NCI-H1092 (cell line): ENCODE measurements at regions not wholly inside any gene's neighbourhood (a gene's known extent, or its start where the extent isn't known, plus 50 kb on each side); places are given as distances from the start of the nearest gene placed in this dataset.
"Not testable (repeated sequence)": the region's sequence is repeated elsewhere in the genome, so short reads cannot be mapped to it uniquely, and the experiment has no call there.

Experiments used
- DNase-seq: peaks from one replicate; lab custom pipeline; 2025; lab: John Stamatoyannopoulos, UW

DNA sequence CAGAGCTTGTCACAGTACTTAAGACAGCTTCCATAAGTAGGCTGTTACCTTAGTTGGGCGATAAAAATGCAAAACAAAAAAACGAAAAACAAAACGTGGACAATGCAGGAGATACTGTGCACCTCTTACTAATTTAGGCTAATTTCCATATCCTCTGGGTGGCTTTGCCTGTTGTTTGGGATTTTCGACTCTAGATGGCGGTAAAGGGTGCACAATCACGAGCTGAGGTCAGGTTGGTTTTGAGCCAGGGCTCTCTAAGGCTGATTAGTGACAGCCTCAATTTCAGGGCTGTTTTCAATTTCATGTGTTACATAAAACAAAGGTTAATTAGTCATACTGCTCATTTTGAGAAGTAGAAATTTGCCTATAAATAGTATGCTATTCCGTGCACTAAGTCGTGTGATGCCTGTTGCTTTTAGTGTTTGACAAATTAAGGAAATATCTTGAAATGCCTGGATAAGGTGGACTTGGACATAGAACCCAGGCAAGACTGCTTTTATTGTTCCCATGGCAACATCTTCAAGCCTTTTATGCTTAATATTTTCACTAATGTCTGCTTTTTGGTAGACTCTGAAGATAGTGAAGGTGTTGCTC, 493.1 kb downstream of the SOCS6 start:
- peak; percentile 78 for DNase-seq

DNA sequence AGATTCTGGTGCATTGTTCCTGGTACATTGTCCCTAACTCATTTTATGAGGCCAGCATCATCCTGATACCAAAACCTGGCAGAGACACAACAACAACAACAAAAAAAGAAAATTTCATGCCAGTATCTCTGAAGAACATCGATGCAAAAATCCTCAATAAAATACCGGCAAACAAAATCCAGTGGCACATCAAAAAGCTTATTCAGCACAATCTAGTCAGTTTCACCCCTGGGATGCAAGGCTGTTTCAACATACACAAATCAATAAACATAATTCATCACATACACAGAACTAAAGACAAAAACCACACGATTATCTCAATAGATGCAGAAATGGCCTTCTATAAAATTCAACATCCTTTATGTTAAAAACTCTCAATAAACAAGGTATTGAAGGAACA, 477.4 kb downstream of the SOCS6 start:
- DNase-seq: not testable (repeated sequence)

- no peak for DNase-seq
These were observed 474.0 kb downstream of the SOCS6 start for GRCh38 chr18:70762812-70763211.

- DNase-seq: no peak
These were observed 469.9 kb downstream of the SOCS6 start for GRCh38 chr18:70758780-70759179.

- DNase-seq: no peak
These were observed 465.6 kb downstream of the SOCS6 start for GRCh38 chr18:70754486-70754885.

- DNase-seq: no peak
These were observed 444.1 kb downstream of the SOCS6 start for GRCh38 chr18:70732916-70733315.

GRCh38 chr18:70732188-70732587, 443.3 kb downstream of the SOCS6 start:
- no peak for DNase-seq

DNA sequence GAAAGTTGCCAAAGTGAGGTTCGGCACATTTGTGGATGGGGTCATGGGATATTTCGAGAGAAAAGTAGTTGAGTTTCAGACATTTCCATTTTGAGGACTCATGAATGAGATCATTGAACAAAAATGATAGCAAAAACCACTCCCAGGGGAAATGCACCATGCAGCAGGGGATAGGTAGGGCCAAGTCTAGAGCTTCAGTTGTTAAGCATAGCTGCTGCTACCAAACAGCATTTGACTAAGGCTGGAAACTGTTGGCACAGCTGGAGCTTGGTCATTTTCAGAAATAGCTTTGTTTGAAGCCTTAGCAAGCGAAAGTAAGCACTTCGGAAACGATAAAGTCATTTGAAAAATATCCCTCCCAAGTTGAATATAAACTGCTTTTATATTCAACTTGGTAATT, 431.8 kb downstream of the SOCS6 start:
- no peak for DNase-seq

GRCh38 chr18:70709720-70710119, 420.9 kb downstream of the SOCS6 start:
- DNase-seq: no peak

DNA sequence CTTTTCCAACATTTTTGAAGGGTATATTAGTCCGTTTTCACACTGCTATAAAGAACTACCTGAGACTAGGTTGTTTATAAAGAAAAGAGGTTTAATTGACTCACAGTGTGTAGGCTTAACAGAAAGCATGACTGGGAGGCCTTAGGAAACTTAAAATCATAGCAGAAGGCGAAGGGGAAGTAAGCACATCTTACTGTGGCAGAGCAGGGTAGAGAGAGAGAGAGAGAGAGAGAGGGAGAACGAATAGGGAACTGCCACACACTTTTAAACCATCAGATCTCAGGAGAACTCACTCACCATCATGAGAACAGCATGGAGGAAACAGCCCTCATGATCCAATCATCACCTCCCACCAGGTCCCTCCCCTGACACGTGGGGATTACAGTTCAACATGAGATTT, 420.3 kb downstream of the SOCS6 start:
- DNase-seq: no peak

DNA sequence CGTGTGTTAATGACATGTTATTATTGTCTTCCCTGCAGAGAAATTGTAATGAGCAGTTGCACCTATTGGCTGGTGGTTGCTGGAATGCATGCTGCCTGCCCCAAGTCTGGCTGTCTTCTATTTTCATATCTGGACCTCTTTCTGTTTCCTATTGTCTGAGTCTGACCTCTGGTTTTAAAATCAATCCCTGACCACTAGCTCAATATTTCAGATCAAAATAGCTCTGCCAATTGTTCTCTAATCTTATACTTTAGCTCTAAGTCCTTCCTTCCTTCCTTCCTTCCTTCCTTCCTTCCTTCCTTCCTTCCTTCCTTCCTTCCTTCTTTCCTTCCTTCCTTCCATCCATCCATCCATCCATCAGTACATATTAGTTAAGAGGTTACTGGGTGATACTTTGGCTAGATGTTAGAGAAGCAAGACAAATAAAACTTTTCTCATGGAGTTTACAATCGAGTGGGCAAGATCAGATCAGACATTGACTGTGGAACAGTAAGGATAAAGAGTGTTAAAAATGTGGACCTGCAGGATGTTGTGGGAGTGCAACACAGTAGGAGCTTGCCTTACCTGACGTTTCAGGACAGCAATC, 417.1 kb downstream of the SOCS6 start:
- DNase-seq: no peak

DNA sequence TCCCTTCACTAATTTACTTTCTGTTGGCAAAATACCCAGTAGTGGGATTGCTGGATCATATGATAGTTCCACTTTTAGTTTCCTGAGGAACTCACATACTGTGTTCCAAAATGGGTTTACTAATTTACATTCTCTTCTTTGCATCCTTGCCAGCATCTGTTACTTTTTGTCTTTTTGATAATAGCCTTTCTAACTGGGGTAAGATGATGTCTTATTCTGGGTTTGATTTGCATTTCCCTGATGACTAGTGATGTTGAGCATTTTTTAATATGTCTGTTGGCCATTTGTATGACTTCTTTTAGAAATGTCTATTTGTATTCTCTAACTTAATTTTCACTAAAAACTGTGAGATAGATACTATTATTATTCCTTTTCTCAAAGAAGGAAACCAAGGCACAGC, 411.7 kb downstream of the SOCS6 start:
- DNase-seq: no peak

- no peak for DNase-seq
These were observed 409.7 kb downstream of the SOCS6 start for GRCh38 chr18:70698574-70698973.

DNA sequence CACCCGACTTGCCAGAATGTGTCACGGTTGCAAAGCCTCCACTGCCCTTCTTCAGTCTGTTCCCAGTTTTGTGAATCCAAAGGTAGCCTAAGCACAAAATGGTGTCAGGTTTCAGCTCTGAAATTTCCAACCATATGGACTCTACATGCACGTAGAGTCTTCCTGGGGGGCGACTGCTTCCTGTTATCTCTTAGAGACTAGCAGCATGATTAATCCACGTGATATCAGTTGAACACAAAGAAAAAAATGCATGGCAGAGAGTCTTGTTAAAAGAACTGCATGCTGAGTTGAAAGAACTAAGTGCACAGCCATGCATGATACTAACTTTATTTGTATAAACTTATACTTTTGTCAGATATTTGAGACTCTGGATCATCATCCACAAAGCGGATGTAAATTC, 404.4 kb downstream of the SOCS6 start:
- no peak for DNase-seq

GRCh38 chr18:70689765-70690164, 400.9 kb downstream of the SOCS6 start:
- DNase-seq: not testable (repeated sequence)

DNA sequence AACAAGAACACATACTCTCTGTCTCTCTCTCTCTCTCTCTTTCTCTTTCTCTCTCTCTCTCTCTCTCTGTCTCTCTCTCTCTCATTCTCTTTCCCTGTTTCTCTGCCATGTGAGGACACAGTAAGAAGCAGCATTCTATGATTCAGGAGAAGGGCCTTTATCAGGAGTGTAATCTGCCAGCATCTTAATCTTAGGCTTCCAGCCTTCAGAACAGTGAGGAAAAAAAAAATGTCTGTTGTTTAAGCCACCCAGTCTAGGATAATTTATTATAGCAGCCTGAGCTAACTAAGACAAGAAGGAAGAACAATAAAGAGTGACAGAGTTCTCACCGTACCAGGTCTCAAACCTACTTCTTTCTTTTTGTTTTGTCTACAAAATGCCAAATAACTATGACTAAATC, 399.4 kb downstream of the SOCS6 start:
- DNase-seq: no peak

- DNase-seq: no peak
These were observed 396.0 kb downstream of the SOCS6 start for GRCh38 chr18:70684821-70685220.

DNA sequence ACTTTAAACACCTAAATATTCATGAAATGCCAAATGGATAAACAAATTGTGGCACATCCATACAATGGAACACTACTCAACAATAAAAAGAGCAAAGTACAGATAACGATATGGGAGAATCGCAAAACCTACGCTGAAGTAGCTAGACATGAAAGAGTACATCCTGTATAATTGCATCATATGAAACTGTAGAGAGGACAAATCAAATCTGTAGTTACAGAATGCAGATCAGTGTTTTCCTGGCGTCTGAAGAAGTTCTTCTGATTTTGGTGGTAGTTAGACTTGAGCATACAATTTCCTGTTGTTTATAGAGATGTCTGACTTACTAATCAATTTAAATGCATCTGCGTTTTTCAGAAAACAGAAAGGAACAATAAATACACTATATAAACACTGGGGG, 394.4 kb downstream of the SOCS6 start:
- DNase-seq: no peak

- DNase-seq: no peak
These were observed 386.1 kb downstream of the SOCS6 start for GRCh38 chr18:70674896-70675295.

DNA sequence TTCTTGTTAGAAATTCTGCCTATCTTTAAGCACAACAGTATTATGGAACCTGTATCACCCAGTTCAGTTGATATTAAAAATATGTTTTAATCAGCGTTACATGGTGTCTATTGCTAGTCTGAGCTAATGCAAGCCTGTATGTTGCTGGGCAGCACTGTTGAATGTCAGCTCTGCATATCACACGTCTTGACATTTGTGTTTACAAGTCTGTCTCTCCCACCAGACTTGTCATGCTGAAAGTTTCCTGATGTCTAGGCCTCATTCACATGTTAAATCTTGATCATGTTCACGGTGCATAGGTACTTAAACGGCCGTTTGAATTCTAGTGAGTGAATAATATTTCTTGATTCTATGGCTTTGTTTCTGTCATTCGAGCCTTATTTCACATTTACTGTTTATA, 385.0 kb downstream of the SOCS6 start:
- no peak for DNase-seq

- DNase-seq: no peak
These were observed 383.7 kb downstream of the SOCS6 start for GRCh38 chr18:70672581-70672980.

- DNase-seq: no peak
These were observed 383.2 kb downstream of the SOCS6 start for GRCh38 chr18:70671889-70672565.

DNA sequence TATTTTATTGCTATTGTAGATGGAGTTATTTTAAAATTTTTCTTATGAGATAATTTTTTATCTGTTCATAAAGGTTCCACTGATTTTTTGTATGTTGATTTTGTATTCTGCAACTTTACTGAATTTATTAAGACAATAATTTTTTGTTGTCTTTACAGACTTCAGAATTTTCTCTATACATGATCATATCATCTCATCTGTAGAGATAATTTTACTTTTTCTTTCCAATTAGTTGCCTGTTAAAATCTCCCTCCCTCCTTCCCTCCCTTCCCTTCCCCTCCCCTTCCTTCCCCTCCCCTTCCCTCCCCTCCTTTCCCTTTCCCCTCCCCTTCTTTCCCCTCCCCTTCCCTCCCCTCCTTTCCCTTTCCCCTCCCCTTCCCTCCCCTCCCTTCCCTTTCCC, 378.1 kb downstream of the SOCS6 start:
- no peak for DNase-seq

DNA sequence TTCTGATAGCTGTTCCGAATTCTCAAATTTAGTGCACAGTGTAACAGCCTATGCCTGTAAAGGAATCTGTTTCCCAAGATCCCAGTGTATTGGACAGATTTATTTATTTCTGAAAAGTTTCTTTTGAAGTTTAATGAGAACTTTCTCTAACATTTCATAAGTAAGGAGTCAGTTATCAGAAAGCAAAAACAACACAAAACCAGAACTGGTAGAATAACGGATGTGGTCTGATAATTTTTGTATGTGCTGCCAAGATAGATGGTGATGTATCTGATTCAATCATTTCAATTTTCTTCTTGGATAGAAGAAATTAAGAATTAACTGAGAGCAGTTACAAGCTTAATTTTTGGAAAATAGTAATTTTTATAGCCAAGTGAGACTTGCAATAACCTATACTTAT, 374.3 kb downstream of the SOCS6 start:
- no peak for DNase-seq
